ENCODE measurements at regions not wholly inside any gene's neighbourhood (a gene's known extent, or its start where the extent isn't known, plus 50 kb on each side); places are given as distances from the start of the nearest gene placed in this dataset.

DNA sequence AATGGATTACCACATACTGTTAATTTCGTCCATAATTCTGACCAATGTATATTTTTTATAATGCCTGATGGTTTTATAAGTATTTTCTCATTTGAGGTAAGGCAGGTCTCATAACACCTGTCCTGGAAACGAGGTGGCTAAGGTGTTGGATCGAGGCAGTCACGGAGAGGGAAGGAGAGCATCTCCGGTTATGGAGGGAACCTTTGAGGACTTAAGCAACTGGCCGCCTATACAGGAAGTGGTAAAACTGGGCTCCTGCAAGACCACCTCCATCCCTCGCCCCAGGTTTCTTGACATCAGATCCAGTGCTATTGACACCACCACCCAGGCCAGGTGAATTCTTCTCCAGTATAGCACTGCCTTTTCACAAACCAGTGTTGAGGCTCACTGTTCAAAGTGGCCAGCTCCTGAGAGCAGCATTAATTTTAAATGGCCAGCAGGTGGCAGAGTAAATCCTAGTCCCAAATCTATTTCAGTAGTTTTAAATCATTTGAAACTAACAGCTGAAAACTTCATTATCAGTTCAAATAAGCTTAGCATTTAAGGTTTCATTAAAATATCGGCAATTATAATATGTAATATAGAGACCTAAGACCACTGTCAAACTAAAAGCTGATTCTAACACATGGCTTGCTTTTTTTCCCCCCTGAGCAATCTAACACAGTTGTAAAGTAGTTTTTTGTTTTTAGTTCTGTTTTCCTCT, 100.8 kb downstream of the PPM1A start:
- peak; percentile 5 for DNase-seq

DNA sequence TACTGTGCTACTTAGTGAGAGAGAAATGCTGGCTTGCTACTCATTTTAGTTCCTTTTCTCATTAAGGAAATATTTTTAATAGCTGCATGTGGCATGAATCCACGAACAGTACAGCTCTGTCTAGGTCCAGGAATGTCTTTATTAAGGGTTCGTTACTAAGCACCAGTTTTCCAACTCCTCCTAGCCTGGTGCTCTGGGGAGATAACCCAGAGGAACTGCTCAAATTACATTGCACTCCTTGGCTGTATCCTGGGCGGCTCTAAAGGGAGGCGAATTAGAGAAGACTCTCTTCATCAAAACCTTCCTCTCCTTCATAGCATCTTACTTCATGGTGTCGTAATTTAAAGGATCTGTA, 101.3 kb downstream of the PPM1A start:
- DNase-seq: no peak

DNA sequence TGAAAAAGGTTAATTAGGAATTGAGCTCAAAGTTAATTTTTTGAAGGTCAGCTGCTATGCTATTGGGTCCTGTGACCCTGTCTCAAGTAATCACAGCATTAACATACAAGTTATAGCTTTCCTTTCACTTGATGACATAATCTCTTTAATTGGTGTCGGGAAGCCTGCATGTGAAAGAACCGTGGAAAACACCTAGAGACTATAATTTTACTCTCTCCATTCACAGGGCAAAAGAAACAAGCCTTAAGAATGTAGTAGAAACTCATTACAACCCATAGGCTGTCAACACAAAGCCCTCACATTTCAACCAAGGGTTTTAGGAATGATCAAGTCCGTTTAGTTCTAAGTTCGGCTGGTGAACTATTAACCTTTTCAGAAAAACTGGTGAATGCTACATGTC, 104.4 kb downstream of the PPM1A start:
- no peak for DNase-seq

DNA sequence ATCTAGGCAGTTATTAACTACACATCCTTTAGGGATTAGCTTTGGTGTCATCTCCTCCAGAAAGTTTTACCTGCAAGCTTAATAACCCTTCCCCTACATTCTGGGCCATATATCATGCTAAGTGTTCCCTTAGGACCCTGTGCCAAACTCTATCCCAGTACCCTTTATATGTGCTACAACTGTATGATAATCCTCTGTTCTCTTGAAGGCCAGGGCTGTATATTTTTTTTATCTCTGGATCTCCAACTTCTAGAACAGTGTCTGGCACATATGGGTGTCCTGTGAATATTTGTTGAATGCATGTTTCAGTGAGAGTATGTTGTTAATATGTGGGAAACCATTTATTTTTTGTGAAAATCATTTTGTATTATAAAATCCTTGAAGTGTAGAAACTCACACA, 106.7 kb downstream of the PPM1A start:
- no peak for DNase-seq

DNA sequence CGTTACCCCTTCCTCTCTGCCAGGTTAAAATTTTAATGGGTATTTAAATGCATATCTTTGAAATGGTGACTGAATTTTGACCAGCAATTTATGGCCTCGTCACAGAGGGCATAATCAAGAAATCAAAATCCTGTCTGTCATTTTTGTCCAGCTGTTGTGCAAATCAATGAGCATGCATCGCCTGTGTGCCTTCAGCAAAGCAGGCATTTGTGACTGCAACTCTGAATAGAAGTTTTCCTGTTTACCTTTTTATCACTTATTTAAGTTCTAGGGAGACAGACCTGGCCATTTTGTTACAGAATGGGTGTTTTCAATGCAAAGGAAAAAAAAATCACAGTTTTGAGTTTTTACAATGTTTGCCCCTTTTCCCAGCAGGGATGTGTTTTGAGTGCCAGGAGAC, 107.4 kb downstream of the PPM1A start:
- DNase-seq: no peak

DNA sequence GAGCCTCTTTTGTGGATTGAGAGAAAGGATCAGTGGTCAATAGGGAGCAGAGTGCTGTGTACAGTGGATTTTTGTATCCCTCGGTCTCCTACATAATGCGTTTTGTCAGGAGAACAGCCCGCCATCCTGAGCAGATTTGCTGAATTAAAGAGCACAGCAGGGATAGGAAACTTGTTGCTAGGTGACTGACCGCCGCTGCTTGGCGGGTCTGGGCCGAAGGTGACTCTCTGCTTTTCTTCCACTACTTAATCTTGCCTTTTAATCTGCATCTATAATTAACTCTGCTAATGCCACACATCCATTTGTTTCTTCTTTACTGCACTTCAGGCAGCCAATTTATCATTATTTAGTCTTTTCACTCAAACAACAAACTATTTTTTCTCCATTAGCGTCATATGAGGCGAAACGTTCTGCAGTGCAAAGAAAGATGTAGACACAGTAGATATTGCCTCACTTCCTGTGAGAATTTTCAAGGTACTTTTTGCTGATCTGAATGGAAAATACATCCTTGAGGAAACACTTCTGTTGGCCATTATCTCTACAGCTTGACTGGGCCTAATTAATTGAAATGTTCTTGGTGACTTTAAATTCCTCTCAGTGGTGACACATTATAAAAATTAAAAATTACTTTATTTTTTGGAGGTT, 108.0 kb downstream of the PPM1A start:
- no peak for DNase-seq

DNA sequence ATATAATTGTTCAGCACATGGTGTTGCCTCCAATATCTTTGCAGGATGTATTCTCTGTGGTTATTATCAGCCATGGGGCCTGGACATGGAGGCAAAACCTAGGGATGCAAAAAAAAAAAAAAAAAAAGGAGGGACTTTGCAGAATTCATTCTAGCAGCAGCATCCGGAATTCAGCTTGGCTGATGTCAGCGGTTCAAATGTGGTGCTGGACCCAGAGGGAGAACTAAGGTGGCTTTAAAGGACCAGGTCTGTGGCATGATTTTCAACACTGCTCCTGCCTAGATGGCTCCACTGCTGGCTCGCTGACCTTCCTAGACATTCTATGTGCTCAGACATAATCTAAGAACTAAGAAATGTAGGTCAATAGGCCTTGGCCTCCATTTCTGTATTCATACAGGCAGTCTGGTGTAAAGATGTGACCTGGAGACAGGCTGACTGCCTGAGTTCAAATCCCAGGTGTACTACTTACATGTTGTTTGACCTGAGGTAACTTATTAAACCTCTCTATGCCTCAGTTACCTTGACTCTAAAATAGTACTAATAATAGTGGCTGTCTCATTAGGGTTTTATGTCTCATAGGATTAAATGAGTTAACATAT, 108.6 kb downstream of the PPM1A start:
- no peak for DNase-seq

DNA sequence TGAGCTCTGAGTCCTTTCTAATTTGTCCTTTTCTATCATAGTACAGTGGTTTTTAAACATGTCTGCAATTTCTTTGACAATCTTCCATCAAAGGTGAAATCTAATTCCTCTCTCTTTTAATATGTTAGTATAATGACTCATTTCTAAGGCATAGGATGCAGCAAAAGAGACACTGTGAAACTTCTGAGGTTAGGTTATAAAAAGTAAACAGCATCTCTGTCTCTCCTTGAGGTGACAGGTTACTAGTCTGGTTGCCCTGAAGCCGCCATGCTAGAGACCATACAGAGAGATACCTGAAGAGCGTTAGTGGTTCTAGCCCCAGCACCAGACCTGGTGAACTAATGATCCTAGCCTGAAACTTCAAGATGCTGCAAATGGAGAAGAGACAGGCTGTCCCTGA, 114.3 kb downstream of the PPM1A start:
- DNase-seq: no peak

DNA sequence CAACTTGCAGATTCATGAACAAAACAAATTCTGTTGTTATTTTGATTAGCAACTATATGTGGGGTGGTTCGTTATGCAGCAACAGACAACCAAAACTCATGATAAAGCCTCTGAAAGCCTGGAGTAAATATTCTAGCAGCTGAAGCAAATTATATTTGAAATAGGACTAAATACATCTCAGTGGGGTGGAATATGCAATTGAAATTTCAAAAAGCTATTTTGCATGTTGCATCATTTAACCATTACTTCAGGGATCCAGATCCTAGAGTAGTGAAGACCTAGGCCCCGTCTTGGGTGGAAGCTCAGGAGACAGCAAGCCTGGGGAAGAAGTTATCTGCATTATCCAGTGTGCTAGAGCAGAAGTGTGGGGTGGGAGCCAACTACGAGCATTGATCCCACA, 114.7 kb downstream of the PPM1A start:
- DNase-seq: no peak

DNA sequence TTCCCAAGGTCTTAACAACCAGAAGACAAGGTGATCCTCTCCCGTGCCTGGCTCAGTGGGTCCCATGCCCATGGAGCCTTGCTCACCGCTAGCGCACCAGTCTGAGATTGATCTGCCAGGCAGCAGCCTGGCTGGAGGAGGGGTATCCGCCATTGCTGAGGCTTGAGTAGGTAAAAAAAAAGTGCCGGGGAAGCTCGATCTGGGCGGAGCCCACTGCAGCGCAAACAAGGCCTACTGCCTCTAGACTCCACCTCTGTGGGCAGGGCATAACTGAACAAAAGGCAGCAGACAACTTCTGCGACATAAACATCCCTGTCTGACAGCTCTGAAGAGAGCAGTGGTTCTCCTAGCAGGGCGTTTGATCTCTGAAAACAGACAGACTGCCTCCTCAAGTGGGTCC, 104.0 kb downstream of the C14orf39 start:
- no peak for DNase-seq

Measured in stimulated activated naive CD4-positive, alpha-beta T cell treated with Interleukin-2 at 50 U/mL for 16 hours (primary cell).